ENCODE measurements at regions not wholly inside any gene's neighbourhood (a gene's known extent, or its start where the extent isn't known, plus 50 kb on each side); places are given as distances from the start of the nearest gene placed in this dataset.

- no peak for TF ChIP-seq ZNF532 (CRISPR knock-in tag; IDR thresholded peaks at IDR 0.05; ENCODE audit: borderline replicate concordance)
- TF ChIP-seq ZNF121 (CRISPR knock-in tag; IDR thresholded peaks at IDR 0.05), result no peak
- TF ChIP-seq E2F4 (CRISPR knock-in tag; IDR thresholded peaks at IDR 0.05; ENCODE audit: borderline replicate concordance, low read depth), result no peak
Observed at GRCh38 chr3:162764808-162765071, 1268.1 kb downstream of the OTOL1 start (continued).

GRCh38 chr3:162765524-162765923, 1268.9 kb downstream of the OTOL1 start:
- no peak; the same call in 1 of the 2 replicates for ATAC-seq
- H3K9me3 Mint-ChIP-seq, result peaks cover 20% of the 10 kb centered on the region
- no peak overlapping the region for H3K4me3 Mint-ChIP-seq
- peaks cover 18% of the 10 kb centered on the region for H3K36me3 Mint-ChIP-seq
- H3K27ac Mint-ChIP-seq, result no peak overlapping the region
- no peak for DNase-seq (ENCODE audit: low spot score)
- ChIA-PET CTCF (no interaction called here), POLR2A (no interaction called here)
- peaks cover 17% of the 10 kb centered on the region for H3K27me3 Mint-ChIP-seq (ENCODE audit: low read depth)
- H3K4me1 Mint-ChIP-seq, result 0 out of 2 replicates have a peak, but pooled peaks cover 4% of the 10 kb centered on the region
- TF ChIP-seq KAT7 (CRISPR knock-in tag; IDR thresholded peaks at IDR 0.05; ENCODE audit: borderline replicate concordance), result no peak
- no peak for TF ChIP-seq GTF2I (CRISPR knock-in tag; conservative IDR thresholded peaks at IDR 0.05)
- TF ChIP-seq SMAD4 (CRISPR knock-in tag; IDR thresholded peaks at IDR 0.05), result no peak
- TF ChIP-seq ELF4 (CRISPR knock-in tag; IDR thresholded peaks at IDR 0.05; ENCODE audit: low read depth), result no peak
- TF ChIP-seq GRHL2 (CRISPR knock-in tag; IDR thresholded peaks at IDR 0.05; ENCODE audit: insufficient replicate concordance, severe bottlenecking), result no peak
- TF ChIP-seq, protein P1, sequence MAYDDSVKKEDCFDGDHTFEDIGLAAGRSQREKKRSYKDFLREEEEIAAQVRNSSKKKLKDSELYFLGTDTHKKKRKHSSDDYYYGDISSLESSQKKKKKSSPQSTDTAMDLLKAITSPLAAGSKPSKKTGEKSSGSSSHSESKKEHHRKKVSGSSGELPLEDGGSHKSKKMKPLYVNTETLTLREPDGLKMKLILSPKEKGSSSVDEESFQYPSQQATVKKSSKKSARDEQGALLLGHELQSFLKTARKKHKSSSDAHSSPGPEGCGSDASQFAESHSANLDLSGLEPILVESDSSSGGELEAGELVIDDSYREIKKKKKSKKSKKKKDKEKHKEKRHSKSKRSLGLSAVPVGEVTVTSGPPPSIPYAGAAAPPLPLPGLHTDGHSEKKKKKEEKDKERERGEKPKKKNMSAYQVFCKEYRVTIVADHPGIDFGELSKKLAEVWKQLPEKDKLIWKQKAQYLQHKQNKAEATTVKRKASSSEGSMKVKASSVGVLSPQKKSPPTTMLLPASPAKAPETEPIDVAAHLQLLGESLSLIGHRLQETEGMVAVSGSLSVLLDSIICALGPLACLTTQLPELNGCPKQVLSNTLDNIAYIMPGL (CRISPR knock-in tag; IDR thresholded peaks at IDR 0.05), result no peak
- TF ChIP-seq EMX1 (CRISPR knock-in tag; IDR thresholded peaks at IDR 0.05), result no peak
- TF ChIP-seq, protein P2, sequence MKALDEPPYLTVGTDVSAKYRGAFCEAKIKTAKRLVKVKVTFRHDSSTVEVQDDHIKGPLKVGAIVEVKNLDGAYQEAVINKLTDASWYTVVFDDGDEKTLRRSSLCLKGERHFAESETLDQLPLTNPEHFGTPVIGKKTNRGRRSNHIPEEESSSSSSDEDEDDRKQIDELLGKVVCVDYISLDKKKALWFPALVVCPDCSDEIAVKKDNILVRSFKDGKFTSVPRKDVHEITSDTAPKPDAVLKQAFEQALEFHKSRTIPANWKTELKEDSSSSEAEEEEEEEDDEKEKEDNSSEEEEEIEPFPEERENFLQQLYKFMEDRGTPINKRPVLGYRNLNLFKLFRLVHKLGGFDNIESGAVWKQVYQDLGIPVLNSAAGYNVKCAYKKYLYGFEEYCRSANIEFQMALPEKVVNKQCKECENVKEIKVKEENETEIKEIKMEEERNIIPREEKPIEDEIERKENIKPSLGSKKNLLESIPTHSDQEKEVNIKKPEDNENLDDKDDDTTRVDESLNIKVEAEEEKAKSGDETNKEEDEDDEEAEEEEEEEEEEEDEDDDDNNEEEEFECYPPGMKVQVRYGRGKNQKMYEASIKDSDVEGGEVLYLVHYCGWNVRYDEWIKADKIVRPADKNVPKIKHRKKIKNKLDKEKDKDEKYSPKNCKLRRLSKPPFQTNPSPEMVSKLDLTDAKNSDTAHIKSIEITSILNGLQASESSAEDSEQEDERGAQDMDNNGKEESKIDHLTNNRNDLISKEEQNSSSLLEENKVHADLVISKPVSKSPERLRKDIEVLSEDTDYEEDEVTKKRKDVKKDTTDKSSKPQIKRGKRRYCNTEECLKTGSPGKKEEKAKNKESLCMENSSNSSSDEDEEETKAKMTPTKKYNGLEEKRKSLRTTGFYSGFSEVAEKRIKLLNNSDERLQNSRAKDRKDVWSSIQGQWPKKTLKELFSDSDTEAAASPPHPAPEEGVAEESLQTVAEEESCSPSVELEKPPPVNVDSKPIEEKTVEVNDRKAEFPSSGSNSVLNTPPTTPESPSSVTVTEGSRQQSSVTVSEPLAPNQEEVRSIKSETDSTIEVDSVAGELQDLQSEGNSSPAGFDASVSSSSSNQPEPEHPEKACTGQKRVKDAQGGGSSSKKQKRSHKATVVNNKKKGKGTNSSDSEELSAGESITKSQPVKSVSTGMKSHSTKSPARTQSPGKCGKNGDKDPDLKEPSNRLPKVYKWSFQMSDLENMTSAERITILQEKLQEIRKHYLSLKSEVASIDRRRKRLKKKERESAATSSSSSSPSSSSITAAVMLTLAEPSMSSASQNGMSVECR (CRISPR knock-in tag; IDR thresholded peaks at IDR 0.05; ENCODE audit: borderline replicate concordance), result no peak
- no peak for TF ChIP-seq ZNF396 (CRISPR knock-in tag; IDR thresholded peaks at IDR 0.05; ENCODE audit: borderline replicate concordance)
- no peak for TF ChIP-seq SOX15 (CRISPR knock-in tag; IDR thresholded peaks at IDR 0.05)
- no peak for TF ChIP-seq STAT6 (CRISPR knock-in tag; conservative IDR thresholded peaks at IDR 0.05; ENCODE audit: low read depth)

Data from WTC11 (cell line).